GM19025 (cell line): ENCODE measurements at regions not wholly inside any gene's neighbourhood (a gene's known extent, or its start where the extent isn't known, plus 50 kb on each side); places are given as distances from the start of the nearest gene placed in this dataset.

Experiments used
- ATAC-seq: cut with Tn5 transposase; IDR thresholded peaks from one replicate; pipeline ENCODE4 v1.9.1; 2021; ENCODE audit warnings: mild to moderate bottlenecking, low read depth, moderate library complexity; ENCODE audit not compliant: unreplicated experiment

- ATAC-seq: no peak
Measured at GRCh38 chr16:87129771-87130170, 187.4 kb downstream of the C16orf95 start.

GRCh38 chr16:87131061-87131995 is 185.9 kb downstream of the C16orf95 start:
- no peak for ATAC-seq

GRCh38 chr16:87131996-87132345 is 185.2 kb downstream of the C16orf95 start:
- ATAC-seq: no peak

GRCh38 chr16:87132361-87133014 is 184.7 kb downstream of the C16orf95 start:
- ATAC-seq: no peak

- ATAC-seq: no peak
Measured at GRCh38 chr16:87133112-87133850, 183.9 kb downstream of the C16orf95 start.

GRCh38 chr16:87133966-87134627 is 183.1 kb downstream of the C16orf95 start:
- ATAC-seq: no peak

GRCh38 chr16:87134628-87134995 is 182.6 kb downstream of the C16orf95 start:
- ATAC-seq: no peak

- no peak for ATAC-seq
Measured at GRCh38 chr16:87135246-87136030, 181.8 kb downstream of the C16orf95 start.

GRCh38 chr16:87138316-87138715 is 178.9 kb downstream of the C16orf95 start:
- ATAC-seq: no peak

GRCh38 chr16:87138738-87139267 is 178.4 kb downstream of the C16orf95 start:
- no peak for ATAC-seq

- ATAC-seq: no peak
Measured at GRCh38 chr16:87140211-87141200, 176.7 kb downstream of the C16orf95 start.

GRCh38 chr16:87141402-87141801 is 175.8 kb downstream of the C16orf95 start:
- ATAC-seq: no peak

- no peak for ATAC-seq
Measured at GRCh38 chr16:87143661-87144121, 173.5 kb downstream of the C16orf95 start.

GRCh38 chr16:87144232-87144631 is 173.0 kb downstream of the C16orf95 start:
- no peak for ATAC-seq

GRCh38 chr16:87145181-87146176 is 171.7 kb downstream of the C16orf95 start:
- ATAC-seq: no peak

GRCh38 chr16:87146676-87147075 is 170.5 kb downstream of the C16orf95 start:
- no peak for ATAC-seq

- ATAC-seq: no peak
Measured at GRCh38 chr16:87149051-87149450, 168.1 kb downstream of the C16orf95 start.
